ENCODE measurements at regions not wholly inside any gene's neighbourhood (a gene's known extent, or its start where the extent isn't known, plus 50 kb on each side); places are given as distances from the start of the nearest gene placed in this dataset.
"Not testable (repeated sequence)": the region's sequence is repeated elsewhere in the genome, so short reads cannot be mapped to it uniquely, and the experiment has no call there.

DNA sequence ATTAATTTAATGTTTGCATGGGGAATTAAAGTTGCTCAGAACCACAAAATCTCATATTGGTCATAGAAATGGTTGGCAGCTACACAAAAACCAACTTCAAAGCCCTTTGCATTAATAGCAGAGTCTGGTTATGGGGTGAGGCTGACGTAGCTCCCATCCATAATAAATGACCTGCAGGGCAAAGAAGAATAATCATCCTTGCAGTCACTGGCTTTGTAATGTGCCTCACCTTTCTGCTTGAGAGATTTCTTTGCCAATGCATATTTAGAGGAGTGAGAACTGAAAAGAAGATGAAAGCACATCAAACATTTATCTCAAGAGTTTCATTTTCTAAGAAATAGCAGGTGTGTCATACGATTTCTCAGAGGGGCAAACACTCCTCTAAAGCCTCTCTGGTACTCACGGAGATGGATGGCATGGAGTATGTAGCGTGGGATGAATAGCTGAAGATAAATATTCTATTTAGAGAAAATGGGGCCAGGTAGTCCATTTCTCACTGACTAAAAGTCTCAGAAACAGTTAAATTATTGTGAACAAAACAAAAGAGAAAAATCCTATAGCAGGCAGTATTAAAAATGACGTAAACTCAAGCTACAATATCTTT, 1491.9 kb downstream of the FAM181B start:
- DNase-seq: no peak

DNA sequence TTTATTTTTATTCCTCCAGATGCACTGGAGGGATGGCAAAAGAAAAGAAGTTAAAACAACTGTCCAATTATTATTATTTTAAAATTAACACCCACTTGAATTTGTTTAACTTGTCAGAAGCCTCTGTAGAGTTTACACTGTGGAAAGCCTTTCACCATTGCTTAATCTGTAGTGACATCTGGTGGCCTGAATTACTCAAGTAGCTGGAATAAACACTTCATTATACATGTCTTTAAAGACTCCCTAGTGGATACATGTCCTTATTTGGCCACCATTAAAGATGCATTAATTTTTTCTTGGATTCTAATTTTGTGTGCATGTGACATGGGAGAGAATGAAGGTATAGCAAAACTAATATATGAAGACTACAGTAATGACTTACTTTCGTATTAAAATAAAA, 1496.5 kb downstream of the FAM181B start:
- DNase-seq: no peak

DNA sequence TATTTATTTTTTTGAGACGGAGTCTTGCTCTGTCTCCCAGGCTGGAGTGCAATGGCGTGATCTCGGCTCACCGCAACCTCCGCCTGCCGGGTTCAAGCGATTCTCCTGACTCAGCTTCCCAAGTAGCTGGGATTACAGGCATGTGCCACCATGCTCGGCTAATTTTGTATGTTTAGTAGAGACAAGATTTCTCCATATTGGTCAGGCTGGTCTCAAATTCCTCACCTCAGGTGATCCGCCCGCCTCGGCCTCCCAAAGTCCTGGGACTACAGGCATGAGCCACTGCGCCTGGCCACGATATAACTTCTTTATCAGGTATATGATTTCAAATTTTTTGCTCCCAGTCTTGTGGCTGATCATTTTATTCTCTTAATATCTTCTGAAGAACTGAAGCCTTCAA, 1506.3 kb downstream of the FAM181B start:
- not testable (repeated sequence) for DNase-seq

DNA sequence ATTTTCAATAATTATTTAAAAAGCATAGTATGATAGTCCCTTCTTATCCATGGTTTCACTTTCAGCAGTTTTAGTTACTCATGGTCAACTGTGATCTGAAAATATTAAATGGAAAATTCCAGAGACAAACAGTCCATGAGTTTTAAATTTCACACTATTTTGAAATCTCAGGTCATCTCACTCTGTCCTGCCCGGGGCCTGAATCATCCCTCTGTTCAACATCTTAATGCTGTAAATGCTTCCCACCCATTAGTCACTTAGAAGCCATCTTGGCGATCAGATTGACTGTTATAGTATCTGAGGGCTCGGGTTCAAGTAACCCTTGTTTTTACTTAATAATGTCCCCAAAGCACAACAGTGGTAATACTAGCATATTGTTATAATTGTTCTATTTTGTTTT, 1509.3 kb downstream of the FAM181B start:
- no peak for DNase-seq

DNA sequence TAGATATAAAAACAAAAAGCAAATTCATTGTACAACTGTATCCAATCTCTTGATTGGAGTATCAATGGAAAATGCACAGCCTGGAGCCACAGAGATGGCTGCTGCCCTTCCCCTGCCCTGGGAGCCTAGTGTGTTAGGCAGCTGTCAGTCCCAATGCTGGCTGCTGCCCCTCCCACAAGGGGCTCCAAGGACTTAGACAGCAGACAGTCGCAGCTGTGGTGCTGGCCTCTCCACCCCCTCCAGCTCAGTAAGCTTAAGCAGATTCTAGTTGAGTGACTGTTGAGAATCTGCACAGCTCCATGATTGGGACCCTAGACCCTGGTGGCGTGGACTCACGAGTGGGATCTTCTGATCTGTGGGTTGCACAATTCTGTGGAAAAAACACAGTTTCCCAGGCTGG, 1511.2 kb downstream of the FAM181B start:
- no peak for DNase-seq

DNA sequence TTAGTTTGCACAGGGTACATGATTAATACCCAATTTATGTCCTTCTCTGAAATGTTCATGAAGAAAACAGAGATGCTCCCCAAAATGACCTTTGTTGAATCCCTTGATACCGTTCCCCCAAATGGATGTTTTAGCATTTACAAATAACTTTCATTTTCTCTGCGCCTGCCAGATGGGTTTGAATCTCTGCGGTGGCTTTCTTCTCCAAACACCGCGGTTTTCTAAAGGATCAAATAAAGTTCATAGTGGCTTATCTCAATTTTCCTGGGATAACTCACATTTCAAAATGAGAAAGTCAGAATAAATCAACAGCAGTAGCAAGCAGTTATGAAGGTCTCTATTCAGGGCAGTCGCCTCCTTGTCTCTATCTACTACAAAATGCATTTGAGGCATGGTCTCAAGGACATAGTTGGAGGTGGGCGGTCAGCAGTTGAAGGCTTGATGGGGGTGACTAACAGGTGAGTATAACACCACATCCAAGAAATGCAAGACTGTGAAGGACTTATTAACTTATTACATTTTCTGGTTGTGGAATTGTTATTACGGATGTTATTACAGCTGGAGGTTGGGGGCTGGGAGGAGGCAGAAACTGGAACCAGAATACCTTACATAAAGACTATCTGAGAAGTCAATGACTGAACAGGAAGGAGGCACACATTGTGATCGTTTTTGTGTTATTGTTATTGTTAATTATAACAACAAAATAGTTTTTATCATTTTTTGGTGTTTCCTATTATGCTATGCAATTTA, 1513.3 kb downstream of the FAM181B start:
- no peak for DNase-seq

DNA sequence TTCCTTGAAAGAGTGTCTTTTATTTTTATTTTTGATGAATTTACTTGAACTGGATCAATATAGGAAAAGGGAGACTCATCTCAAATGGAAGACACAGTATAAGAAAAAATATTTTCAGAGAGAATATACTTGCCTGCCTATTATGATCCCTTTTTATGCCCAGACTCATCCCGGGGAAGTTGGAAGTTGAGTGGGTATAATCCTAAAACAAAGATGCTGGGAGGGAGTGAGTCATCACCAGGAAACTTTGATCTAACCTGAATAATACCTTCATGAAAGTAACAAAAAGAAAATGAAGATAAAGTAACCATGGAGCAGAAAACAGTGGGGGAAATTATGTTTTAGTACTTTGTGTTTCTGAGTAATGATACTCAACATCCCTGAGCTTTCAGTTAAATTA, 1514.0 kb downstream of the FAM181B start:
- DNase-seq: no peak

DNA sequence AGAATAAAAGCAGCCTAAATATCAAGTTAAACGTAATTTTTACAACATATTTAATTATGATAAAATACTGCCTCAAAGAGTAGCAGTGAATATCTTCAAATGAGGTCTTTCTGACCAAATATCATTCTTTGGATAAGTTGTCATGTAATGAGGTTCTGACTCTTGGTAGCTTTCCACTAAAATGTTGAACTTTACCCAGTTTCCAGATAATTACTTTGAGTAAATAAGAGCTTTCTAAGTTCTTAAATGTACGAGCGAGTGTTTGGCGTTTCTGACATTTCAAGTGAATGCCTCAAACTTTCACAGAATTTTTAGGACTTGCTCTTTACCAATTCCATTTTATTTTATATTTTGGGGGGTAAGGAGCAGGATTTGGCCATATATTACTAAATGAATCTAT, 1515.2 kb downstream of the FAM181B start:
- no peak for DNase-seq

DNA sequence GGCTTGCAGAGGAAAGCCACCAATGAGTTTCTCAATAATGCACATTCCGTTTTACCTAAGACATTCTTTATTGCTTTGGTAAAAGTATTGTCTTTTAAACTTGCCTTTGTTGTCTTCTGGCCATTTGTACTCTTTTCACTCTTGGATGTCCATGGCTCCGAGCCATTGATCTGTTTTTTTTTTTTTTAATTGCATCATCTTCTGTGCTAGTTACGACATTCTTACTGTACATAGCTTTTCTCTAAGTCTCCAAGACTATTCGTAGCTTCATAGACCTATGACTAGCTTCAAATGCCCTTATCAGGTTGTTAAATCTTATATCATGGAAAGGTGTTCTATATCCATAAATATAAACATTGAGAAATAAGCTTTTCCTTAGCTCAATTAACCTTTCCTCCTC, 1522.6 kb downstream of the FAM181B start:
- DNase-seq: no peak

DNA sequence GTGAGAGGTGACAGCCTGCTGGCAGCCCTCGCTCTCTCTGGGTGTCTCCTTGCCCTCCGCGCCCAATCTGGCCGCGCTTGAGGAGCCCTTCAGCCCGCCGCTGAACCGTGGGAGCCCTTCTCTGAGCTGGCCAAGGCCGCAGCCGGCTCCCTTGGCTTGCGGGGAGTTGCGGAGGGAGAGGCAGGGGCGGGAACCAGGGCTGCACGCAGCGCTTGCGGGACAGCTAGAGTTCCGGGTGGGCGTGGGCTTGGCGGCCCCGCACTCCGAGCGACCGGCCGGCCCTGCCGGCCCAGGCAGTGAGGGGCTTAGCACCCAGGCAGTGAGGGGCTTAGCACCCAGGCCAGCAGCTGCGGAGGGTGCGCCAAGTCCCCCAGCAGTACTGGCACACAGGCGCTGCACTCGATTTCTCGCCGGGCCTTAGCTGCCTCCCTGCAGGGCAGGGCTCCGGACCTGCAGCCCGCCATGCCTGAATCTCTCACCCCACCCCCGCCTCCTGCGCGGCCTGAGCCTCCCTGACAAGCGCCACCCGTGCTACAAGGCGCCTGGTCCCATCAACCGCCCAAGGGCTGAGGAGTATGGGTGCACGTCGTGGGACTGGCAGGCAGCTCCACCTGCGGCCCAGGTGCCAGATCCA, 1526.1 kb downstream of the FAM181B start:
- no peak for DNase-seq

DNA sequence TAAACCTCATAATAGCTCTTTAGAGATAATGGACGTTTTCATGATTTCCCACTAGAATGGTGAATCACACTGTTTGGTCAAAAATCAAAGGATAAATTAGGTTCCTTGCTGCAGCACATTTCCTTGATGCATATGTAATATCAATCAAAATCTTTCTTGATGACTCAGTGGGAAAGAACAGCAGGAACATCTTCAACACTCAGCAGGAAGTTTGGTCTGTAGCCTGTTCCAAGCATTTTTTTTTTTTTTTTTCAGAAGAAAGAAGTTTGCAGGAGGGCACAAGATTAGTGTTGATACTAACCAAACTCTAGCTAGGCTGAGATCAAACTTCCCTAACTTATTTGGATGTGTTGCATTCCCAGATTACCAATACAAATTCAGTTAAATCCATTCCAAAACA, 1529.8 kb downstream of the FAM181B start:
- DNase-seq: no peak

DNA sequence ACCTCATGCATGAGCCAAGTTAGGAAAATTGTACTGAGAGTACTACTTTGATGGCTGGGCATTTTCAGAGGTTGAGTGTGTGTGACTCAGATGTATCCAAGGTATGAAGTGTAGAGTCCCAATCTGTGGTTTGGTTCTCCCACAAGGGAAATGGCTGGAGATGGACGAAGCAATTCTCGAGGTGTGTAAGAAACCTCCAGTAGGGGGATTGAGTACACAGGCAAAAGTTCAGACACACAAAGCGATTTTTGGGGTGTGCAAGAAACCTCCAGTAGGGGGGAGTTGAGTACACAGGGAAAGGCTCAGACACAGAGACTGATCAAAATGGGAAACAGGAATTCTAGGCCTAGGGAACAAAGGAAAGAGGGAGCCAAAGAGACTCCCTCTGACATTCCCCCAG, 1536.3 kb downstream of the FAM181B start:
- no peak for DNase-seq

DNA sequence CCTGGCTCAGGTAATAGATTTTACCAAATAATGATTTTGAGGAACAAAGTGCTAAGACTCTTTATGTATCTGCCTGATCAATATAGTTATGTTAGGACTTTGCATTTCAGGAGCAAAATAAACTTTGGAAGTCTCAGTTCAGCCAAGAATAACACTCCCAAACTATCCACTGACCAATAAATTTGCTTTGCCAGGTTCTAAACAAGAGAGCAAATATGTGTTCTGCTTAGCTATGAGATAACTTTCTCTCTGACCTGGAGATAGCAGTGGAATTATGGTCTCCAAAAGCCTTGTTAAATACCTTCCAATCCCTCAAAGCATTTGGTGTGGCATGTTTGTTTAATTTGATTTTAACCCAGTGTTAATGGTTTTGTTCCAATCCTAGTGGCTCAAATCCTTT, 1541.1 kb downstream of the FAM181B start:
- DNase-seq: no peak

DNA sequence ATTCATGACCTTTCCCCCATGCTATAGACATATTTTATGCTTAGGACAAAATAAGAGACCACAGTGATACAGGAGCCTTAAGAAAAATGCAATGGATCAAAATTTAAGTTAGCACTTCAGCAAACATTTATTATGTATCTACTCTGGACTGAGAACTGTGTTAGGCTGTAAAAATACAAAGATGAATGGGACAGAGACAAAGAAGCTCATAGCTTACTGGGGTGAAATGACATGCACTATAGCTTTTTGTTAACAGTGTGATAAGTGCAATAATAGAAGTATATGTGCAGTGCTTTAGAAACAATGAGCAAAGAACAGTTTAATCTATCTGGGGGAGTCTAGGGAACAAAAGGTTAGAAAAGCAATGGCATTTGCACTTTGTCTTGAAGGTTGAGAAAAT, 1543.1 kb downstream of the FAM181B start:
- no peak for DNase-seq

DNA sequence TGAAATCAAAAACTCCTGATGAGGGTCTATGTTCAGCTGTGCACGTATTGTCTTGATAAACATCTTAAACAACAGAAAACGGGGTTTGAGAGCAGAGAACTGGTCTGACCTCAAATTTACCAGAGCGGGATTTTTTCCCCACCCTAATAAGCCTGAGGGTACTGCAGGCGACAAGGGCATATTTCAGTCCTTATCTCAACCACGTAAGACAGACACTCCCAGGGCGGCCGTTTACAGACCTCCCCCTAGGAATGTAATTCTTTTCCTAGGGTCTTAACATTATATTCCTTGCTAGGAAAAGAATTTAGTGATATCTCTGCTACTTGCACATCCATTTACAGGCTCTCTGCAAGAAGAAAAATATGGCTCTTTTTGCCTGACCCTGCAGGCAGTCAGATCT, 1546.6 kb downstream of the FAM181B start:
- DNase-seq: not testable (repeated sequence)

DNA sequence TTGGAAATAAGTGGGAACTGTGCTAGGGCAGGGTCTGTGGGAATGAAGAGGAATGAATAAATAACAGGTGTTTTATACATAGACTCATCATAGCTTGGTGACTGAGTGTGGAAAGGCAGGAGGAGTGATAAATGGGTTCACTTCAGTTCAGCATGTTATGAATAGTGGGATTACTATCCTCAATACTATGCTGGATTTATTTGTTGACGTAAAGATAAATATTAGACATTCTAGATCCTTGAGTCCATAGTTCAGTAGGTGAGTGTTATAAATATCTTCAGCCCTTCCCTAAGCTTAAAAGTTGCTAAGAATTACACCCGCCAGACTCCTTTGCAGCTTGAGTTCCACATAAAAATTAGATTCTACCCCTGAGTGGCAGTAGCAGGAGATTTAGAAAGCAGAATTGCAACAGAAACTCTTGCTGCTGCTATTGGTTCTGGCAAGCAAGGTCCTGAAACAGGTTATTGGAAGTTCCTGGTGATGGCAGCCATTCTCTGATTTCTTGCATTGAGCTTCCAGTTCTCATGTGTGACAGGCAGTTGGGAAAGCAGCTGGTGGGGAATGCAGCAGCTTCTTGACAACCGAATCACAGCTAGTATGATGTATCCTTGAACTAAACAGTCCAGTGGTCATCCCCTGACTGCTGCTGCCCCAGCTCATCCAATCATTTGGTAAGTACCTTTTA, 1558.9 kb downstream of the FAM181B start:
- DNase-seq: no peak

DNA sequence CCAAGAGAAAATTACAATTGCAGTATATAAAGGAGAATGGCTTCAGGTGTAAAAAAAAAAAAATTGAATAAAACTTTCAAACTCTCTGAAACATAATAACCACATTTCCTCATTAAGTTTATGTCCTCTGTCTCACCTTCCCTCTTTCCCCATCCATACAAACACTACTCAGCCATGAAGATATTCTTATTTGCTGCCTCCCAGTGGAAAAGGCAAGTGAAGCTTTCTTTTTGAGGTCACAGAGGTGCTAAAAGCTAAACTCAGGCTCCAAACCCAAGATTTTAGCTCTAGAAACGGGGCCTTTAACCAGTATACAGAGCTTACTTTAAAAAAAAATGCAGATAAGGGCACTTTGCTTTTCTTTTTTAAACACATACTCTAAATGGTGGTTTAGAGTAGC, 1568.5 kb downstream of the FAM181B start:
- no peak for DNase-seq

DNA sequence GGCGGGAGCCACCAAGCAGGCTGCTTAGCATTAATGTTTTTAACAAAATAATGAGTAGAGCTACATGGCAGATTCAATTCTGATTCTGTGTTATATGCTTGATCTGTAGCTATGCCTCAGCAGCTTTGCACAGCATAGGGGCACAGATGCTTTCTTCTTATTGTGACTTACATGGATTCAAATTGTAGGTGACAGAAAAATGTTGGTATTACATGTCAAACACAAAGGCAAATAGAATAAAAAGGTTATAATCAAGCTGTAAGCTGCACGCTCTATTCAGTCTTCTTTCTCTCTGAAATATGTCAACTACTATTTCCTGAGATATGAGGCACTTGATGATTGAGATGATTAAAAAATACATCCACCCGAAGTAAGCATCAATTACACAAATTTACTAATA, 1573.8 kb downstream of the FAM181B start:
- DNase-seq: no peak

DNA sequence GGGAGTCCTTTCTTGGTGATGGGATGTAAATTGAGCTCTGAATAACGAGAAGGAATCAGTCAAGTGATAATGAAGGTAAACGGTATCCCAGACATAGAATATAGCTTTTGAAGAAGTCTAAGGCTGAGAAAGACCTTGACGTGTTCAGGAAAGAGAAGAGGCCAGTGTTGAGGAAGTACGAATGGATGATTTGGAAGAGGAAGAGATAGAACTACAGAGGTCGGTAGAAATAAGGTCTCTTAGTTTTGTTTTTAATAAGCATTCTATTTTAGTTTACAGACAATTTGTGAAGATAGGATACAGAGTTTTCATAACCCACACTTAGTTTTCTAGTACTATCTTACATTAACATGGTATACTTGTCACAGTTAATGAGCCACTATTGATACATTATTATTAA, 1598.1 kb downstream of the FAM181B start:
- DNase-seq: no peak

DNA sequence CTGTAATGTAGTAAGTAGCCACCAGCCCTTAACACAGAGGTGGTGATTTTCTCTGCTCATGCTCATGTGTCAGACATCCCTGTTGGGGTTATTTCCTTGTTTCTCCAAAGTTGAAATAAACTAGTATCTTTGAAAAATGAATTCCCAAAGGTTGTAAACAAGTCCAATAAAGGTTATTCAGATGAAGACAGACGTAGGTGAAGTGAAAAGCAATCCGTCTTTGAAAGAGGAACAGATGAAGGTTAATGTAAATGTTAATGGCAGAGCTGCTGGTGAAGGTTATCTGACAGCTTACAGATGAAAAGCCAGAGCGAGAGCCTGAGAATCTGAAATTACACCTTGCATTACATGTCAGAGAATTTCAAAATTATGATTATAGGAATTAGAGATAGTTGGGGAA, 1604.0 kb downstream of the FAM181B start:
- DNase-seq: no peak

DNA sequence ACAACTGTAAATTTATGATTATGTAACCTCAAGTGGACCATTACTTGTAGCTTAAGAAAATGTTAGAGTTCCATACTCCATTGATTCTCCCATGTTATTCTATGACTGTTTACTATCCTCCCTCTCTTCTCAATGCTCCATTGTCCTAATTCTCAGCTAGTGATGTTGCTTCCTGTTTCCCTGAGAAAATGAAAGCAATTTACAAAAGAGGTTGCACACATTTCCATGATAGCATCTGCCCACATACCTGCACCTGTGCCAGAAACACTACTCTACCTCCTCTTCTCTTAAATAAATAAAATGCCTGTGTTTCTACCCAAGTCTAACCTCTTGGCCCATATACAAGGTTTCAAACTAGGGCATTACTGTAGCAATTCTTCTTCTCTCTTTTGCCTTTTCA, 1620.9 kb downstream of the FAM181B start:
- no peak for DNase-seq

DNA sequence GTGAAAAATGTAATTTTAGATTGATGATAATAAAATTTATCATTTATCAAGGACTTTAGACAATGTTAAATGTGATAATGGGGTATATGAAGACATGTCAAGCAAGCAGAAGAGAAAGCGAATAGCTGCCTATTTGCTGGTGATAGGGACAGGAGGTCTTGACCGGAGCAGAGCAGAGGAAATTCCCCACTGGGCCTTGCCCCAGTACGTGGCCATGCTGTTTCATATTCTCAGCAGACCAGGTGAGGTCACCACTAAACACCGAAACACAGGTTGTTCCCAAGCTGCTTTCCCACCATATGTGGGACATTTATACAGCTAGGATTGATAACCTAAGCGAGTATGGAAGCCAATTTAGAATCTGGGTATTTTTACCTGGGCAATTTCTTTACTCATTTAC, 1629.6 kb downstream of the FAM181B start:
- no peak for DNase-seq

DNA sequence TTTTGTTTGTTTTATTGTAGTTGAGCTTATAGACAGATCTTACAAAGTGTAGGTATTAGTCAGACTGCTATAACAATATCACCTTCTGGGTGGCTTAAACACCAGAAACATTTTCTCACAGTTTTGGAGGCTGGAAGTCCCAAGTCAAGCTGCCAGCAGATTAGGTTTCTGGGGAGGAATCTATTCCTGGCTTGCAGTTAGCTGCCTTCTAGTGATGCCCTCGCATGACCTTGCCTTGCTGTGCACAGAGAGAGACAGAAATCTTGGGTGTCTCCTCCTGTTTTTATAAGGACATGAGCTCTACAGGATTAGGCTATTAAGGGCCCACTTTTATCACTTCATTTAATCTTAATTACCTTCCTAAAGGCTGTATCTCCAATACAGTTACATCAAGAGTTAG, 1635.2 kb downstream of the FAM181B start:
- DNase-seq: no peak

DNA sequence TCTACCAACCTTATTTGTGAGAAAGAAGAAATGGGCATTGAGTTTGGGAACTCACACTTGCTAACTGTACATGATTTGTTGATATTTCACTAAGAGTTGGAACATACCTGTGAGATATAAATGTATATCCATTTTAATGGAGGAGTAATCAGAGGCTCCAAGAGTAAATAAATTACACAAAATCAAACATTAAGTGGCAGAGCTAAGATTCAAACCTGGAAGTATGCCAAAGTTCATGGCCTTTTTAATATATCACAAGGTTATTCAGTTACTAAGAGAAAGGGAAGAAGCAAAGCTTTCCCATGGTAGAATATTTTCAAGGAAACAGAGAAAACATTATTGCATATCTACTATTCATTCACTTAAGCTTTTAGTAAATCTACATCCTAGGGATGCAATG, 1641.1 kb downstream of the FAM181B start:
- no peak for DNase-seq
